ENCODE measurements at regions not wholly inside any gene's neighbourhood (a gene's known extent, or its start where the extent isn't known, plus 50 kb on each side); places are given as distances from the start of the nearest gene placed in this dataset.

DNA sequence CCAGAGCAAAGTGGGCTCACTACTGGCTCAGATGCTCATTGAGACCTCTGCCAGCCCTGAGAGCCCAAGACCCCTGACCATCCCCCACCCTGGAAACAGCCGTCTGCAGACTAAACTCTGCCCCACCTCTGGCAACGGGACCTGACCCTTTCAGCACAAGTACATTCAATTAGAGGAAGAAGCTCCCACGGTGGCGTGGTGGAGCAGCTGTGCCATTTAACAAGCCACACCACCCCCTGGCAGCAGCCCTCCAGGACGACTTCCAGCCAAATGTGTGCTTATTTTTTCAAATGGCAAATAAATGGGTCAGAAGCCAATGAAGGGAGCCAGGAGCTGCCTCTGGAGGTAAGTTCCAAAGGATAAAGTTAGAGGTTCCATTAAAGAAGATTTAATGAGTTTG is 226.7 kb downstream of the NPHP4 start:
- H3K9me3 ChIP-seq (ENCODE audit: low read length): no peaks in the 10 kb centered on the region
- no peaks in the 10 kb centered on the region for H3K36me3 ChIP-seq (ENCODE audit: insufficient read depth, low read length)
- no peaks in the 10 kb centered on the region for H3F3A ChIP-seq (ENCODE audit: insufficient read depth, low read length, poor library complexity, severe bottlenecking)

DNA sequence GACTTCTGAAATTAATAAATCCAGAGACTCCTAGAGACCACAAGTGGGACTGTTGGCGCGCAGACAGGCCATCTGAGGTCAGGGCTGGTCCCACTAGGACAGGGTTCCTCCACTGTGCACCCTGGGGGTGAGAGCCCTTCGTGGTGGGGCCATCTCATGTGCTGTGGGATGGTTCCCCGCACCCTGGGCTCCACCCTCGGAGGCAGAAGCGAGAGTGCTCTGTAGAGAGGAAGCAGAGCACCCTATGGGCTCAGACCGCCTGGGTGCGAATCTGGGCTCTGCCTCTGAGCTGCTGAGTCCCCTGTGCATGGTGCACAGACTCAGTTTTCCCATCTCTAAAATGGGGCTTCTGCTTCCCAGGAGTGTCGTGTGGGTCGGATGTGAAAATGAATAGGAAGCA is 227.3 kb downstream of the NPHP4 start:
- H3K9me2 ChIP-seq (ENCODE audit: insufficient read depth, low read length): no peaks in the 10 kb centered on the region

More for the DNA sequence above, 226.7 kb downstream of the NPHP4 start:
- Histone ChIP-seq H3K9me2 (ENCODE audit: insufficient read depth, low read length) (no peaks in the 10 kb centered on the region), H3K79me2 (replicated peaks; ENCODE audit: insufficient read depth, low read length) (no peaks in the 10 kb centered on the region), H3K27me3 (ENCODE audit: insufficient read depth, low read depth, low read length) (no peaks in the 10 kb centered on the region), H4K20me1 (ENCODE audit: insufficient read depth) (no peaks in the 10 kb centered on the region), H3K27ac (ENCODE audit: low read length) (no peak overlapping the region), H3K4me2 (ENCODE audit: low read length) (no peak overlapping the region), H3K9ac (ENCODE audit: low read length) (no peak overlapping the region), H2AFZ (ENCODE audit: low read depth, low read length) (no peak overlapping the region), H3K4me3 (ENCODE audit: low read length) (no peak overlapping the region)
- TF ChIP-seq MXI1 (conservative IDR thresholded peaks at IDR 0.05; ENCODE audit: poor library complexity, severe bottlenecking) (no peak), POLR2AphosphoS5 (IDR thresholded peaks at IDR 0.05) (no peak), TAF1 (IDR thresholded peaks at IDR 0.05; ENCODE audit: low read depth) (no peak), EZH2 (IDR thresholded peaks at IDR 0.05; ENCODE audit: borderline replicate concordance, insufficient read depth, low read length, poor library complexity, severe bottlenecking) (no peak), EP300 (conservative IDR thresholded peaks at IDR 0.05; ENCODE audit: poor library complexity, severe bottlenecking) (no peak), RAD21 (conservative IDR thresholded peaks at IDR 0.05) (no peak), SMC3 (conservative IDR thresholded peaks at IDR 0.05; ENCODE audit: poor library complexity) (no peak)
- TF ChIP-seq, protein P1, sequence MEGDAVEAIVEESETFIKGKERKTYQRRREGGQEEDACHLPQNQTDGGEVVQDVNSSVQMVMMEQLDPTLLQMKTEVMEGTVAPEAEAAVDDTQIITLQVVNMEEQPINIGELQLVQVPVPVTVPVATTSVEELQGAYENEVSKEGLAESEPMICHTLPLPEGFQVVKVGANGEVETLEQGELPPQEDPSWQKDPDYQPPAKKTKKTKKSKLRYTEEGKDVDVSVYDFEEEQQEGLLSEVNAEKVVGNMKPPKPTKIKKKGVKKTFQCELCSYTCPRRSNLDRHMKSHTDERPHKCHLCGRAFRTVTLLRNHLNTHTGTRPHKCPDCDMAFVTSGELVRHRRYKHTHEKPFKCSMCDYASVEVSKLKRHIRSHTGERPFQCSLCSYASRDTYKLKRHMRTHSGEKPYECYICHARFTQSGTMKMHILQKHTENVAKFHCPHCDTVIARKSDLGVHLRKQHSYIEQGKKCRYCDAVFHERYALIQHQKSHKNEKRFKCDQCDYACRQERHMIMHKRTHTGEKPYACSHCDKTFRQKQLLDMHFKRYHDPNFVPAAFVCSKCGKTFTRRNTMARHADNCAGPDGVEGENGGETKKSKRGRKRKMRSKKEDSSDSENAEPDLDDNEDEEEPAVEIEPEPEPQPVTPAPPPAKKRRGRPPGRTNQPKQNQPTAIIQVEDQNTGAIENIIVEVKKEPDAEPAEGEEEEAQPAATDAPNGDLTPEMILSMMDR (IDR thresholded peaks at IDR 0.05; ENCODE audit: poor library complexity, severe bottlenecking): no peak
- TF ChIP-seq, protein P2, sequence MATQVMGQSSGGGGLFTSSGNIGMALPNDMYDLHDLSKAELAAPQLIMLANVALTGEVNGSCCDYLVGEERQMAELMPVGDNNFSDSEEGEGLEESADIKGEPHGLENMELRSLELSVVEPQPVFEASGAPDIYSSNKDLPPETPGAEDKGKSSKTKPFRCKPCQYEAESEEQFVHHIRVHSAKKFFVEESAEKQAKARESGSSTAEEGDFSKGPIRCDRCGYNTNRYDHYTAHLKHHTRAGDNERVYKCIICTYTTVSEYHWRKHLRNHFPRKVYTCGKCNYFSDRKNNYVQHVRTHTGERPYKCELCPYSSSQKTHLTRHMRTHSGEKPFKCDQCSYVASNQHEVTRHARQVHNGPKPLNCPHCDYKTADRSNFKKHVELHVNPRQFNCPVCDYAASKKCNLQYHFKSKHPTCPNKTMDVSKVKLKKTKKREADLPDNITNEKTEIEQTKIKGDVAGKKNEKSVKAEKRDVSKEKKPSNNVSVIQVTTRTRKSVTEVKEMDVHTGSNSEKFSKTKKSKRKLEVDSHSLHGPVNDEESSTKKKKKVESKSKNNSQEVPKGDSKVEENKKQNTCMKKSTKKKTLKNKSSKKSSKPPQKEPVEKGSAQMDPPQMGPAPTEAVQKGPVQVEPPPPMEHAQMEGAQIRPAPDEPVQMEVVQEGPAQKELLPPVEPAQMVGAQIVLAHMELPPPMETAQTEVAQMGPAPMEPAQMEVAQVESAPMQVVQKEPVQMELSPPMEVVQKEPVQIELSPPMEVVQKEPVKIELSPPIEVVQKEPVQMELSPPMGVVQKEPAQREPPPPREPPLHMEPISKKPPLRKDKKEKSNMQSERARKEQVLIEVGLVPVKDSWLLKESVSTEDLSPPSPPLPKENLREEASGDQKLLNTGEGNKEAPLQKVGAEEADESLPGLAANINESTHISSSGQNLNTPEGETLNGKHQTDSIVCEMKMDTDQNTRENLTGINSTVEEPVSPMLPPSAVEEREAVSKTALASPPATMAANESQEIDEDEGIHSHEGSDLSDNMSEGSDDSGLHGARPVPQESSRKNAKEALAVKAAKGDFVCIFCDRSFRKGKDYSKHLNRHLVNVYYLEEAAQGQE (IDR thresholded peaks at IDR 0.05; ENCODE audit: borderline replicate concordance): no peak

More for the DNA sequence above, 227.3 kb downstream of the NPHP4 start:
- no peaks in the 10 kb centered on the region for H4K20me1 ChIP-seq (ENCODE audit: insufficient read depth)
- H3K27me3 ChIP-seq (ENCODE audit: insufficient read depth, low read depth, low read length): no peaks in the 10 kb centered on the region
- no peak overlapping the region for H3K4me2 ChIP-seq (ENCODE audit: low read length)
- no peak overlapping the region for H3K4me3 ChIP-seq (ENCODE audit: low read length)
- no peaks in the 10 kb centered on the region for H3K36me3 ChIP-seq (ENCODE audit: insufficient read depth, low read length)
- H3K9ac ChIP-seq (ENCODE audit: low read length): no peak overlapping the region
- H3F3A ChIP-seq (ENCODE audit: insufficient read depth, low read length, poor library complexity, severe bottlenecking): no peaks in the 10 kb centered on the region
- H3K79me2 ChIP-seq (replicated peaks; ENCODE audit: insufficient read depth, low read length): no peaks in the 10 kb centered on the region
- H3K27ac ChIP-seq (ENCODE audit: low read length): no peak overlapping the region
- no peaks in the 10 kb centered on the region for H3K9me3 ChIP-seq (ENCODE audit: low read length)
- TF ChIP-seq SMC3 (conservative IDR thresholded peaks at IDR 0.05; ENCODE audit: poor library complexity) (no peak), EP300 (conservative IDR thresholded peaks at IDR 0.05; ENCODE audit: poor library complexity, severe bottlenecking) (no peak), RAD21 (conservative IDR thresholded peaks at IDR 0.05) (no peak), MXI1 (conservative IDR thresholded peaks at IDR 0.05; ENCODE audit: poor library complexity, severe bottlenecking) (no peak), POLR2AphosphoS5 (IDR thresholded peaks at IDR 0.05) (no peak), EZH2 (IDR thresholded peaks at IDR 0.05; ENCODE audit: borderline replicate concordance, insufficient read depth, low read length, poor library complexity, severe bottlenecking) (no peak), TAF1 (IDR thresholded peaks at IDR 0.05; ENCODE audit: low read depth) (no peak)
- TF ChIP-seq, protein P1 (IDR thresholded peaks at IDR 0.05; ENCODE audit: poor library complexity, severe bottlenecking): no peak
- TF ChIP-seq, protein P2 (IDR thresholded peaks at IDR 0.05; ENCODE audit: borderline replicate concordance): no peak
- no peak overlapping the region for H2AFZ ChIP-seq (ENCODE audit: low read depth, low read length)
